Mammary epithelial cell (primary cell): ENCODE measurements at regions not wholly inside any gene's neighbourhood (a gene's known extent, or its start where the extent isn't known, plus 50 kb on each side); places are given as distances from the start of the nearest gene placed in this dataset.

ENCODE experiments used
- EZH2 ChIP-seq: IDR thresholded peaks from 2 replicates; pipeline ENCODE4 v1.6.1; 2012; ENCODE audit warnings: low read length, inconsistent platforms, borderline replicate concordance
- TF ChIP-seq, protein P1 (sequence below), 2 donors: IDR thresholded peaks in 1 of 2; conservative IDR thresholded peaks in 1 of 2; 2 replicates each; pipeline ENCODE4 v1.5.1; 2011 to 2012; ENCODE audit warnings: inconsistent platforms in 2 of 2, low read length in 2 of 2, mild to moderate bottlenecking in 2 of 2, control low read depth in 1 of 2, low read depth in 1 of 2; ENCODE audit not compliant: insufficient read depth in 1 of 2; ENCODE audit errors: extremely low read depth in 1 of 2

DNA sequence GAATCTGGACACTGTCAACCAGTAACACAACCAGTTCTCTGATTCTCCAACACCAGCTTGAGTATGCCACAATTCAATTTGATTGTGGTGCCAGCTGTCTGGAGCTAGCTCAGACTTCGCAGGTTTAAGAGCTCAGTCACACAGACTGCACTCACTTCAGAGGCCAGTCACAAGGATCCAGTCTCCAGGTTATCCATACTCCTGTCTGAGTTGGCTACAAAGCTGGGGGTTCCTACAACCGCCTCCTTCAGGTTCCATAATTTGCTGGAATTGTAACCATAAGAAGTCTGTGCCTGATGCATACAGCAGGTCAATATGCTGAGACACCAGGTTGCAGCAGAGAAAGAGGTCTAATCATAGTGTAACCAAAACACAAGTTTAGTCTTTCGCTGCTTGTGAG is 70.5 kb upstream of the CPSF6 start:
- TF ChIP-seq, protein P1, sequence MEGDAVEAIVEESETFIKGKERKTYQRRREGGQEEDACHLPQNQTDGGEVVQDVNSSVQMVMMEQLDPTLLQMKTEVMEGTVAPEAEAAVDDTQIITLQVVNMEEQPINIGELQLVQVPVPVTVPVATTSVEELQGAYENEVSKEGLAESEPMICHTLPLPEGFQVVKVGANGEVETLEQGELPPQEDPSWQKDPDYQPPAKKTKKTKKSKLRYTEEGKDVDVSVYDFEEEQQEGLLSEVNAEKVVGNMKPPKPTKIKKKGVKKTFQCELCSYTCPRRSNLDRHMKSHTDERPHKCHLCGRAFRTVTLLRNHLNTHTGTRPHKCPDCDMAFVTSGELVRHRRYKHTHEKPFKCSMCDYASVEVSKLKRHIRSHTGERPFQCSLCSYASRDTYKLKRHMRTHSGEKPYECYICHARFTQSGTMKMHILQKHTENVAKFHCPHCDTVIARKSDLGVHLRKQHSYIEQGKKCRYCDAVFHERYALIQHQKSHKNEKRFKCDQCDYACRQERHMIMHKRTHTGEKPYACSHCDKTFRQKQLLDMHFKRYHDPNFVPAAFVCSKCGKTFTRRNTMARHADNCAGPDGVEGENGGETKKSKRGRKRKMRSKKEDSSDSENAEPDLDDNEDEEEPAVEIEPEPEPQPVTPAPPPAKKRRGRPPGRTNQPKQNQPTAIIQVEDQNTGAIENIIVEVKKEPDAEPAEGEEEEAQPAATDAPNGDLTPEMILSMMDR (conservative IDR thresholded peaks at IDR 0.05 in 1 of 2, IDR thresholded peaks at IDR 0.05 in 1 of 2; ENCODE audit: extremely low read depth in 1 of 2, insufficient read depth in 1 of 2, low read depth in 1 of 2, low read length in 2 of 2) = no peak
- no peak for TF ChIP-seq EZH2
